ENCODE measurements at regions not wholly inside any gene's neighbourhood (a gene's known extent, or its start where the extent isn't known, plus 50 kb on each side); places are given as distances from the start of the nearest gene placed in this dataset.
A peak's percentile ranks its signal among the peaks of the same experiment; 100 is the strongest.

DNA sequence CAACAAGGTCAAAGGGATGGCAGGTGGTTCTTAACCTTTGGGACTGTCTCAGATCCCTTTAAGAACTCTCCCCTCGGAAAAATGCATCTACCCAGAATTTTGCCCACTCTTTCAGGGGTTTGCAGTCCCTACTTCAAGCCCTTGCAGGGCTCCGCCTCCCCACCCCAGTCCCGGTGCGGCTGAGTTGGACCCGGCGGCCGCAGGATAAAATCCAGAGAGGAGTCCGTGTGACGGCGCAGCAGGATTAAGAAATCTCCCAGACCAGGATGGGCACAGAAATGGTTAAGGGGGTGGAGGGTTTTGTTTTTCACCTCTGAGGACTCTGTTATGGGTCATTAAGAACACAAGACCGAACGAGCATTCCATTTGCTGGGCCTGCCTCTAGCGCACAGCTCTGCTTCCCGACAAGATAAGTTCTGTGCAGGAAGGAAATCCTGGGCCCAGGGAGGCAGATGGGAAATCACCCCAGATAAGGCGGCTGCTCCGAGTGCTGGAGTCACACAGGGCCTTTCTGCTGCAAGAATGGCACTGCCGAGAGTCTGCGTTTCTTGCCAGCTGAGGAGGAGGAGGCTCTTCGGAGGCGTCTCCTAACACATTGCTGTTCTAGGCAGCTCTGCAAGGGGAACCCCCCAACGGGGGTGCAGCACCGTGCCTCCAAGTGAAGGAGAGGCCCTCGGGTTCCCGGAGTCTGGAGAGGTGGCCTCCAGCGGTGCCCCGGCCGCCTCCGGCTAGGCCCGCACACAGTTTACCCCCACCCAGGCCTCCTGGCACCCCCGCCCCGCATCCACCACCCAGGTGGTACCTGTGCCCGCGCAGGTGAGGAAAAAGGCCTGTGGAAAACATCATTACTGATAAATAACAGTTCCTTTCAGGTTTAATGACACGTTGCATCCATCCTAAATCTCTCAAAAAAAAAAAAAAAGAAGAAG, 277.6 kb downstream of the BCOR start:
- DNase-seq, result no peak

DNA sequence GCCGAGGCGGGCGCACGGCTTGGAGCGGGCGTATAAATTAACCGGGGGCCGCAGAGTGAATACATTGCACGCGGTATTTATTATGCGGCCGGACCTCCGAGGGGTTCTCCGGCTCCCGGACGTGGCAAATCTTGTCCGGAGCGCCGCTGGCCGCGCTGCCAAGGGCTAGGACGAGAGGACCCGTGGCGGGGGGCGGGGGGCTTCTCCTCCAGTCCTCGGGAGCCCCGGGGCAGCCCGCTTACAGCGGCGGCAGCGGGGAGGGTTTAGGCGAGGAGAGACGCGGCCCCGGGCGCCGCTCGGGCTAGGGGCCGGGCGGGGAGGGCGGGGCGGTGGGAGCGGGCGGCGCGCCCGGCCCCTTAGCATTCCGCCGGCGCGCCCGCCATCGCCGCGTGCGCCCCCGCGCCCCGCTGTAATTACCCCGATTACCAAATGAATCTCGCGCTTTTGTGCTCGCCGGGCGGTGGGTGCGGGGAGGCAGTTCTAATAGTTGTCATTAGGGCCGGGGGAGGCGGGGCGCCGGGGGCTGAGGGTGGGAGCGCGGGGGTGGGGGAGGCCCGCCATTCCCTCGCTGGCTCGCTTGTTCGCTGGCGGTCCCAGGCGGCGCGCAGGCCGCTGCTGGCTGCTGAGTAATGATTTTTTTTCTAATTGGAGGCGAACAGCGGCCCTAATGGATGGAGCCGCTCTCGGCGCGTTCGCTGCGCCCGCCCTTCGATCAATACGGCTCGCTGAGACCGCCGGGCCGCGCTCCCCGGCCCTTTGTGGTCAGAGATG, 276.6 kb downstream of the BCOR start:
- peak; percentile 37 for DNase-seq

DNA sequence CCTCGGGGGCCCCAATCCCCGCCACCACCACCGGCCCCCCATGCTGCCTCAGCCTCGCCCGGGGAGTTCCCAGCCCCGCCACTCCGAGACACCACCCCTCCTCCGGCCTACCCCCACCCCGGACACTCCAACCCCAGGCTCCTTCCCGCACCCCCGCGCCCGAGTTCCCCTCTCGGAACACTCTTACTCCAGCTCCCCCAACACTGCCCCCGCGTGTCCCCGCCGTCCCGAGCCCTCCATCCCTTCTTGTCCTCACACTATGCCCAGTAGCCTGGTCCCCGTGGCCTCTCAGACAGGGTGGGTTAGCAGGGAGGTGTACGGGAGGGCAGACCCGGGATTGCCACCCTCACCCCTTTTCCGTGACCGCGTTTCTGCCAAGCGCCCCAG, 276.1 kb downstream of the BCOR start:
- no peak for DNase-seq

DNA sequence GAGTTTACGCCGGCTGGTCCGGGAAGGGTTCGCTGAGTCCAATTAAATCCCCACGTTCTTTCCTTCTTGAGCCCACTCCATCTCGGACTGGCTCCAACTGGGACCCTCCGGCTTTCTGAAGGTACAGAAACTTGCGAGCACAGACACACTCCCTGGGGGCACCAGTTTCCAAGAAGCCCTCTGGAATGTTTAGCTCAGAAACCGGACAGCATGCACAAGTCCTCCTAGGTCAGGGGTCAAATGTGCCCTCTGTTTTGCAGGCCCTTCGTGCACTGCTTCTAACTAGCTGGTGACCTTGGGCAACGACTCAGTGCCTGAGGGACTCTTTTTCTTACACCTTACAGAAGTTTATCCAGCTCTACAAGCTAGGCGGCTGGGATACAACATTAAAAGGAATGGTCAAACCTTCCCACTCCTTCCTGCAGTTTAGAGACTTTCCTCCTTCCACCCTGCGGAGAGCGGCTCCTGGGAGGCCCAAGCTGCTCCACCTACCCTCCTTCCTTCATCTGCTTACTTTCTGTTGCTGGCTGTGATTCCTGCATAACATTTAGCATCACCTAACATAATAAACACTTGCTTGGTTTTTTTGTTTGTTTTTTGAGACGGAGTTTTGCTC, 275.5 kb downstream of the BCOR start:
- no peak for DNase-seq

DNA sequence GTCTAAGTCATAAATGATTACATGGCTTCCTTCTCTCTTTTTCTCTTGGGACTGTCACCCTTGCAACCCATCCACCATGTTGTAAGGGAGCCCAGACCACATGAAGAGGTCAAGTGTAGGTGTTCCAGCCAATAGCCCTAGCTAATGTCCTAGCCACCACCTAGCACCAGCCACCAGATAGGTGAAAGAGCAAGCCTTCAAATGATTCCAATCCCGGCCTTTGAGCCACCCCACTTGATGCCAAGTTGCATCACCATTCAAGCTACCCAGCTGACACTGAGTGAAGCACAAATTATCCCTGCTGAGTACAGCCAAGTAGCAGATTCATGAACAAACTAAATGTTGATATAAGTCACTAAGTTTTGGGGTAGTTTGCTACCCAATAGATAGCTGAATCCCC, 274.3 kb downstream of the BCOR start:
- no peak for DNase-seq

DNA sequence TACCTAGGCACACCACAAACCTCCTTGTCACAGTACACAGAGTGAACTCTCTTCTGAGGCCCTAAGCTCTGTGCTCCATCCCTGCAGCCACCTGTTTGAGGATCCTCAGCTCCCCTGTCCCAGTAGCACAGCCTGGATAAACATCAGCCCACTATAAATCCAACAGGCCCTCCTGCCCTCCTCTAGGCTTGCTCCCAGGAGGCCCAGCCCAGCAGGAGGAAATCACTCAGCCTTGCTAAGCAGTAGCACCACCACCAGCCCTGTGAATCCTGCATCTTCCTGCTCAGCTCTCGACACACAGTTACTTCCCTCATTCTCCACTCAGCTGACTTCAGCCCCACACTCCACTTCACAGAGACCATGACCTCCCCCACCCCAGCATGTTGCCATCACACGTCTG, 273.9 kb downstream of the BCOR start:
- DNase-seq, result no peak

DNA sequence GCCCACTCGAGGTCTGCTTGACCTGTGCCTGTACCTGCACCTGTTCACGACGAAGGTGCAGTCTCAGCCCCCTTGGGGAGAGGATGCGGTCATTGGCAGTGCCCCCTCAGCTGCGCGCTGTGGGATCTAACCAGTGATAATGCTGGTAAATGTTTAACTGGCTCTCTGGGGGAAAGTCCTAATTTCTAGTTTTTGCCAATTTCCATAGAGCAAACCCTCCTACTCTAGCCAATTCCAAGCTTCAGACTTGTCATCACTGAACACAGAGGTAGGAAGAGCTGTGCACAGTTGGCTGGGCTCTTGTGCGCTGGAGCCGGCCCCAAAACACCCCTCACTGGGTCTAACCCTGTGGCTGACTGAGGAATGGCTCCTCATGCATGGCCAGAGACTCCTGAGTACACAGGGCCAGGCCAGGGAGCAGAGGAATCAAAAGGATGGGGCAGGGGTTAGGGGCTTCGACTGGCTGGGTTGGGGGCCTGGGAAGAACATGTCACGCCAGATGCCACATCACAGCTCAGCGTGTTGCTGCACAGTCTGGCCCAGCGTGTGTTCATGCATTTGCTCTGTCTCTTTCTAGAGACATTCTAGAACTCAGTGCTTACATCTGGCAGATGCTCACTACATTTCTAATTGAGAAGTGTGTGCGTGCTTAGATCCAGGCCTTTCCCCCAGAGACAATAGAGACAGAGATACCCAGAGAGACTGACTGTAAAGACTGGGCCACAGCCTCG, 270.8 kb downstream of the BCOR start:
- peak; percentile 22 for DNase-seq

DNA sequence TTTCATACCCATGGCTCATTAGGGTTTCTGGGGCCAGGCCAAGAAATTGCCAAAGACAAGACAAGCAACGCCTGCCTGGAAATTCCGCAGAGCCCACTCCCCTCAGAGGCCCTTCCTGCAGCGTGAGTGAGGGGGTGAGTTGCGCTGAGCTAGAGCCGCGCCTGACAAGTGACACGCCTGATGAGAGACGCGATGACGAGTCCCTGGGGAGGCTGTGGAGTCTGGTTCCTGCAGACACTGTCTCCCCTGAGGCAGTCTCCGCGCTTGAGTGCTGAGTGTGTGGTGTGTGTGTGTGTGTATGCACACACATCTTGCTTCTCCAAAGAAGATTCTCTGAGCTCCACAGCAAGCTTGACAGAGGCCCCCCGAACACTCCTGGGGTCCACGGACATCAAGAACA, 269.8 kb downstream of the BCOR start:
- no peak for DNase-seq

DNA sequence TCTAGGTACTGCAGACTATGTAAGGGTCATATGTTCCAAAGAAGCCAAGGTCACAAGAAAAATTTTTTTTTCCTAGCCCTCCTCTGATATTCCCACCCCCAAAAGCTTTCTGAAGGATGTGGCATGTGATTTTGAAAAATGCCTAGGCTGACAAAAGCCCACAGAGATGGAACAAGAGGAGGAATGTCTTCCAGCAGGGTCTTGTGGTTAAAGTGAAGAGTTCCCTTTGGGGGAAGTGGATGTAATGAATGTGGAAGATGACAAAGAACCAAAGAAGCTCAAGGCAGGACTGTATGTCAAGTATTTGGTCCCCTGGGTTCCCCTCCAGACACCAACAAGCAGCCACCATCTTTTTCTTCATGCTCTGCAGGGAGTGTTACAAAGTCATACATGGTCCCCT, 268.8 kb downstream of the BCOR start:
- DNase-seq, result no peak

DNA sequence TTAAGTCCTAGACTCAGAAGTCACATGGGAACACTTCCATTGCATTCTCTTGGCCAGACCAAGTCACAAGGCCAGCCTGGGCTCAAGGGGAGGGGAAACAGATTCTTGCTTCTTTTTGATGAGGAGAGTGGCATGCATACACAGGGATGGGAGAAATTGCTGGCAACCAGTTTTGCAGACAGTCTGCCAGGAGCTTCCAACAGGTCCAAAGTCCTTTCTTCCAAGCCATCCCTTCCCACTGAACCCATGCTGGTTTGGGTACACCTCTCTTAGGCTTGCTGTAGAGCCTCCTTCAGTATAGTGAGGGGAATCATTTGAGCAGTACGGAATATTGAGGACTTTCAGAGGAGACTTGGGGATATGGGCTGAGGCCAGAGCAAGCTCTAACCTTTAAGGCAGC, 267.8 kb downstream of the BCOR start:
- DNase-seq, result no peak

DNA sequence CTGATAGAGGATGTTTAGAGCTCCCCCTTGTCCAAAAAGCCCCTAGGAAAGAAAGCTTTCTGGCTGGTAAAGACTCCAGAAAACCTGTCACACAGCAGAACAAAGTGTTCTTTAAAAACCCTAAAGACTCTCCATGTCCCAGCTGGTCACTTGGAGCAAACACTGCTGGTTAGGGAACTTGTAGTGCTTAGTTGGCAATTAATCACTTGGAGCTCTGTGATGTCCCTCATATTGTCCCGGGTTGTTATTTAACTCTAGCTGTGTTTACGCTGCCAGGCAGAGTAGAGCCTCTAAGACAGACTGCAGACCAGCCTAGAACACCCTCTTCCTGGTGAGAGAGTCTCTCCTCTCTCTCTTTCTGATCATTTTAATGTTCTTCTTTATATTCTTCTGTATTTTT, 267.3 kb downstream of the BCOR start:
- DNase-seq, result no peak

DNA sequence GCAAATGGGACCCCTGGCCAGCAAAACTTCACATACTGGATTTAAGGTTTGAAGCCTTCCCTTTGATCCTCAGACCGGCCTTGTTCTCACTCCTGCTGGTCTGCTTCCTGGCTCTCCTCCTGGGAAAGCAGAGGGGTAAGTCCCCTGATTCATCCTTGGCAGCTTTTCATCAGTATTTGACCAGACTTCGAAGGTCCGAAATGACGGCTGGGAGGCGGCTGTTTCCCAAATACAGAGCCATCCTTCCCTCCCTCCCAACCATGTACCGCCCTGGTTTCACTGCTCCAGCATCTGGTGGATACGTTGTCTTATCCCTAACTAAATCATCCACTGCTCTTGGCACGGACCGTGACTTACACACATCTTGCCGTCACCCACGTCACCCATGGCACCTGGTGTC, 265.5 kb downstream of the BCOR start:
- DNase-seq, result no peak

DNA sequence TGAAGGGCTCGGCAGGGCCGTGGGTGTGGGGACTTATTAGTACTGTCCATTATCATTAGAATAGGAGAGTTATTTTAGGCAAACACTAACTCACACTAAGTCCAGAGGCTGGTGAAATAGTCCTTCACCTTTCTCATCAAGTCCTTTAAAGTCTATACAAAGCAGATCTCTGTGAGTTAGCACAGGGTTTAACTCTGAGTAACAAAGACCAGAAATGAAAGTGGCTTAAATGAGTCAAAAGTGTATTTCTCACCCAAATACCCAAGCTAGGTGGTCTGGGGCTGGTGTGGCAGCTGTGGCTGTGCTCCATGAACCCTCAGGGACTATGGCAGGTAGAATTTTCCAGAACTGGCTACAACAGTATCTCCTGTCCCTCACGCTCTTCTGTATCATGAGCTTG, 263.2 kb downstream of the BCOR start:
- DNase-seq, result no peak

DNA sequence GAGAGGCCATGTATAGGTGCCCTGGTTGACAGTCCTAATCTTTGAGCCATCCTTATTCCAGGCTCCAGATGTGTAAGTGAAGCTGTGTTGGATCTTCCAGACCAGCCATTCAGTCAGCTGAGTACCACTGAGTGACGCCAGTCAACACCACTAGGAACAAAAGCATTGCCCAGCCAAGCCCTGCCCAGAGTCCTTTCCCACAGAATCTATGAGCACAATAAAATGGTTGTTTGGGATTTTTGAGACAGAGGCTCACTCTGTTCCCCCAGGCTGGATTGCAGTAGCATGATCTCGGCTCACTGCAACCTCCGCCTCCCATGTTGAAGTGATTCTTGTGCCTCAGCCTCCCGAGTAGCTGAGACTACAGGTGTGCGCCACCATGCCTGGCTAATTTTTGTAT, 262.5 kb downstream of the BCOR start:
- DNase-seq, result no peak

DNA sequence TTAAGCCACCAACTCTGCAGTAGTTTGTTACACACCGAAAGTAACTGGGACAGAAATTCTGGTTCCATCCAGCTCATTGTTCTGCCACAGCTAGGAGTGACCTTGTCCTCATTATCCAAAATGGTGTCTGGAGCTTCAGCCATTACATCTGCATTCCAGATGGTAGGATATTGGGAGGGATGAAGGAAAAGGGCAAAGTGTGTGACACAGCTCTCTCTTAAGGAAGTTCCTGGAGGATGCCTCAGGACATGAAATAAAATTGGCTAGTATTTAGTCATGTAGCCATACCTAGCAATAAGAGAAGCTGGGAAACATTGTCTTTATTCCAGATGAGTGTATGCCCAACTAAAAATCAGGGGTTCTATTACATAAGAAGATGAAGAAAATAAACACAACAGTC, 262.0 kb downstream of the BCOR start:
- DNase-seq, result no peak

DNA sequence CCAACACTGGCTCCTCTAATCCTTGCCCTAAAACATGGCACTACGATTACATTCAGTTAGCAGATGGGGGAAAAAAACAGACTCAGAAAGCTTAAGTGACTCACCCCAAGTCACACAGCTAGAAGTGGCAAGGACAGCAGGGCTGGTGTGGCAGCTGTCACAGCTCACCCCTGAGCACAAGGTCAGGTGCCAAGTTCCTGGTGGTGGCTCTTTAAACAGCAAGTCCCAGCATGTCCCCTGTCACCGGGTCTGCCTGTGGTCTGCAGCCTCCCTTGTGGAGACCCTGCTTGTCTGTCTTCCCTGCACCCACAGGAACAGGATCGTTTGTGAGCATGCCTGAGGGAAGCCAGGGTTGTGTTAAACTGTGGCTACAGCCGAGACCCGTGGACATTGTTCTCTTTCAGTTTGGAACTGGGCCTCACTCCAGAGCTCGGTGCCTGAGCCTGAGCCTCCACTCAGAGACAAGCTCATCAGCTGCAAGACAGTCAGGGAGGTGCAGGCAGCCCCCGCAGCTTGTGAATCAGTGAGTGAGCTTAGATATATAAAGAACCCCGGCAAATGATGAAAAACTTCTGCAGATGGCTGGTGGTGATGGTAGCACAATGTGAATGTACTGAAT, 260.8 kb downstream of the BCOR start:
- DNase-seq, result peak; percentile 68

DNA sequence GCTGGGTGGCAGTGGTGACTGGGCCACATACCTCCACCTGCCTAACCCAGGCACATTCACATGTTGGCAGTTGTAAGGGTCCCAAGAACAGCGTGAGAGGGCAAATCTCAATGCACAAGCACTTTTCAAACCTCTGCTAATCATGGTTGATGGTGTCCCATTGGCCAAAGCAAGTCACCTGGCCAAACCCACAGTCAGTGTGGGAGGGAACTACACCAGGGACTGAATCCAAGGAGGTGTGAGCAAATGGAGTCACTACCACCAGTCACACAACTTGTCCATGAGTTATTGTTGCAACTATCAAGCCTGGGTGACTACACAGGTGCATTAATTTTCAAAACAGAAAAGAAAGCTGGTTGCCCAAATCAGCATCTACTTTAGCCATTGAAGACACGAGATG, 260.1 kb downstream of the BCOR start:
- DNase-seq, result no peak

DNA sequence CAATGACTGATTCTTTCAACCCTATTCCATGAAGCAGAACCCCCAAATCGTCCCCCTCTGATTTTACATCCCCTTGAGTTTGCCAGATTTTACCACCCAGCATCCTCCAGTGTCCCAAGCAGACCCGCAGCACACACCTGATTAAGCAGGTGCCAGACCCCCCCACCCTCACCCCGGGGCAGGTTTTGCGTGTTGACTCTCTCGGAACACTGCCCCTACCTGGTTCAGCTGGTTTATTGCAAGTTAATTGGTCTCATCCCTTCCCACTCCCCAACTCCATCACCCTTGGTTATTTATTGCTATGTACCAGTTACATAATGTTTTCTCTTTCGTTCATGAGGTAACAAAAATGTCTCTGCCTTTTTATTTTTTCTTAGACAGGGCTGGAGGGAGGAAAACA, 258.4 kb downstream of the BCOR start:
- DNase-seq, result peak; percentile 11

DNA sequence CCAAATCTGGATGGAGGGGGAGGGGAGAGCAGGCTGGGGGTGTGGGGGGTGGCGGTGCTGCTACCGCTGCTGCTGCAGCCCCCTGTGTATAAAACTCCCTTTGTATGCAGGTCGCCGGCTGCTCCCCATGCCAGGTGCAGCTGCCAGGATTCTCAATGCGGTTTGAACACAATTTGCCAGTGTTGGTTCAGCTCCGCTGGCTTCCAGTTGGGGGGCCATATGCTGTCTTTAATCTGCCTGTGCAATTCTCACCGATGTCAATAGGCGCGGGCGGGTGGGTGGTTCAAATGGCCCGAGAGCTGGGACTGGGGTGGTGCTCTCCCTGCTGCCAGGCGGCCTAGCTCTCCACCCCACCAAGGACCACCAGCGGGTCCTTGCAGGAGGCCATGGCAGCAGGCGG, 257.6 kb downstream of the BCOR start:
- DNase-seq, result peak; percentile 86

DNA sequence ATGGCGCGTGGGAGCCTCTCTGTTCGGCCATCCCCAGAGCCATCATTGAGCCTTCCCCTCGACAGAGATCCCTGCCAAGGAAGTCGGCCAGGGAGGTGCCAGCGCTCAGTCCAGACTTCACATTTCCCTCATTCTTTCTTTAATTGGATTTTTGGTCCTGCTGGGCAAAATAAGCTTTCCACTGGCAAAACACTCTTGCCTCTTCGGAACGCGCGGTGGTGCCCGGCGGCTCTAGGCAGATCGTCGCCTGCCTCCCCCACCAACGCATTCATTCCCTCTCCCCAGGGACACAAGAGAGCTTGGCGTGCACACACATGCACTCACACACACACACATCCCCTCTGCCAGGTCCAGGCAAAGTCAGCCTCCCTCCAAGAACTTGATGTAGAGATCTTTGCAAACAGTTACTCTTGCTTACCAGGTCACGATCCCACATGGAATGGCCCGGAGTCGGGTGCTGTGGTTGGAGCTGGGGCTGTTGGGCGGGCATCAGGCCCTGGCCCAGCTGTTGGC, 257.1 kb downstream of the BCOR start:
- peak; percentile 73 for DNase-seq

DNA sequence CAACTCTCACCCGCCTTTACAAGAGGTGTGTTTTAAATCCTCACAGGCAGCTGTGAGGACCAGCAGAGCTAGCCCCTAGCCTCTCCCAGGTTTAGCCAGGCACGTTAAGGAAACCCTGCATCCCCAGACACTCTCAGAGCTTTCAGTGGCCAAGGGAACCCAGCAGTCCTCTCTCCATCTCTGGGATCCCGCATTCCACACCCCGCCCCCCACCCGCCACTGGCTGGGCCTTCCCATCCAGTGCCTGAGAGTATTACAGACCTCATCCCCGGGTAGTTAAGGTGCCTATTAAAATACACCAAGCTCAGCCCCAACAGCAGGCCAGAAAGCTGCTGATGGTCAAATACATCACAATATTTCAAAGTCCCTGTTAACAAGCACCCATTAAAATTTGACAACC, 256.2 kb downstream of the BCOR start:
- DNase-seq, result no peak

DNA sequence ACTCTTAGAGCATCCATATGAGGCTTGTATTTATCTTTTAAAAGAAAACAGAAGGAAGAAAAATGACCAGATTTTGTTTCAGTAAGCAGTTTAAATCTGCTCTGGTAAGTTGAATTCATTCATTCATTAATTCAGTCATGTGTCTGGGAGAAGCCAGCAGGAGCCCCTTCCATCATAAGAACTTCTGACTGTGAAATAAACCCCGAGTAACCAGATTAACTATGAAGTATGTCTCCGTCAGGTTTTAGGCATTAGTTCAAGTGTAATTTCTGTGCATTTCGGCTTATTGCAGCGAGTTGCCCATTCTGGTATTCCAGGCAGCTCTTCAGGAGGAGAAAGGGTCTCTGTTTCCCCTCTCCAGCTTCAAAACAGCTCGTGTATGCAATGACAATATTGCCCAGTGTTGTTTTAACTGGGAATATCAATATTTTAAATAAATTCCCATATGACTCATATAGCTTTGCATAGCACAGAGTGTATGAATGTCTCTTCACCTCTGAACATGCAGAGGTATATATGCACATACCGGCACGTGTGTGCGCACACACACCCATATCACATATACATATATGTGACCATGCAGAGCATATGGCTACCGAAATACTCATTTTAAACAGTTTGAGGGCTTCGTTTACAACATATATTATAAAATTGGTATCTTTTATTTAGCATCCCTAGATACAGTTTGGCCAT, 255.3 kb downstream of the BCOR start:
- no peak for DNase-seq
